Omental fat pad (tissue), 3 donors: ENCODE measurements at regions not wholly inside any gene's neighbourhood (a gene's known extent, or its start where the extent isn't known, plus 50 kb on each side); places are given as distances from the start of the nearest gene placed in this dataset.

Source experiments
- ATAC-seq: fragments of 150-250 bp; one replicate; pipeline ENCODE4 v1.9.1; 2016; ENCODE audit warnings: mild to moderate bottlenecking, moderate library complexity; ENCODE audit not compliant: low FRiP score
- DNase-seq: peaks from one replicate; pipeline ENCODE4 v3.0.0-alpha.2; 2019; ENCODE audit warnings: low spot score
- TF ChIP-seq, protein P1 (sequence below), 3 donors: fragments of 450-650 bp; IDR thresholded peaks; one replicate each; pipeline ENCODE4 v1.5.1; 2016 to 2017; ENCODE audit warnings: antibody characterized with exemption in 3 of 3, mild to moderate bottlenecking in 3 of 3, moderate library complexity in 2 of 3

- ATAC-seq, result no peak
- TF ChIP-seq, protein P1, sequence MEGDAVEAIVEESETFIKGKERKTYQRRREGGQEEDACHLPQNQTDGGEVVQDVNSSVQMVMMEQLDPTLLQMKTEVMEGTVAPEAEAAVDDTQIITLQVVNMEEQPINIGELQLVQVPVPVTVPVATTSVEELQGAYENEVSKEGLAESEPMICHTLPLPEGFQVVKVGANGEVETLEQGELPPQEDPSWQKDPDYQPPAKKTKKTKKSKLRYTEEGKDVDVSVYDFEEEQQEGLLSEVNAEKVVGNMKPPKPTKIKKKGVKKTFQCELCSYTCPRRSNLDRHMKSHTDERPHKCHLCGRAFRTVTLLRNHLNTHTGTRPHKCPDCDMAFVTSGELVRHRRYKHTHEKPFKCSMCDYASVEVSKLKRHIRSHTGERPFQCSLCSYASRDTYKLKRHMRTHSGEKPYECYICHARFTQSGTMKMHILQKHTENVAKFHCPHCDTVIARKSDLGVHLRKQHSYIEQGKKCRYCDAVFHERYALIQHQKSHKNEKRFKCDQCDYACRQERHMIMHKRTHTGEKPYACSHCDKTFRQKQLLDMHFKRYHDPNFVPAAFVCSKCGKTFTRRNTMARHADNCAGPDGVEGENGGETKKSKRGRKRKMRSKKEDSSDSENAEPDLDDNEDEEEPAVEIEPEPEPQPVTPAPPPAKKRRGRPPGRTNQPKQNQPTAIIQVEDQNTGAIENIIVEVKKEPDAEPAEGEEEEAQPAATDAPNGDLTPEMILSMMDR (IDR thresholded peaks at IDR 0.05), result no peak
- DNase-seq, result no peak
These were observed 115.5 kb downstream of the TWIST2 start for GRCh38 chr2:238963161-238963970.

DNA sequence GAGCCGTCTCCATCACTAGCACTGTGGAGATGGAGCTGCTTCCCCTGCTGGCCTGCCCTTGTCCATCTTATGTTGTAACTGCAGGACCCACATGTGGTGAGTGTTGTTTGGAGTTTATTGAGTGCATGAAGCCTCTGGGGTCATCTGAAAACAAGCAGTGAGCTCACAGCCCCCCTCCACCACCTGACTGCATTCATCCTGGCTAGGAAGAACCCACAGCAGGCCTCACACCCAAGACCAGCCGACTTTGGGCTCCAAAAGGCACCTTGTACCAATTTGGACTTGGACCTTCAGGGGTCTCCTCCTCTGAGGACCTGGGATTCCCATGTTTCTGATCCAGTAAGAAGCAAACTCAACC is 116.1 kb downstream of the TWIST2 start:
- DNase-seq, result no peak
- TF ChIP-seq, protein P1 (IDR thresholded peaks at IDR 0.05), result no peak
- no peak for ATAC-seq

DNA sequence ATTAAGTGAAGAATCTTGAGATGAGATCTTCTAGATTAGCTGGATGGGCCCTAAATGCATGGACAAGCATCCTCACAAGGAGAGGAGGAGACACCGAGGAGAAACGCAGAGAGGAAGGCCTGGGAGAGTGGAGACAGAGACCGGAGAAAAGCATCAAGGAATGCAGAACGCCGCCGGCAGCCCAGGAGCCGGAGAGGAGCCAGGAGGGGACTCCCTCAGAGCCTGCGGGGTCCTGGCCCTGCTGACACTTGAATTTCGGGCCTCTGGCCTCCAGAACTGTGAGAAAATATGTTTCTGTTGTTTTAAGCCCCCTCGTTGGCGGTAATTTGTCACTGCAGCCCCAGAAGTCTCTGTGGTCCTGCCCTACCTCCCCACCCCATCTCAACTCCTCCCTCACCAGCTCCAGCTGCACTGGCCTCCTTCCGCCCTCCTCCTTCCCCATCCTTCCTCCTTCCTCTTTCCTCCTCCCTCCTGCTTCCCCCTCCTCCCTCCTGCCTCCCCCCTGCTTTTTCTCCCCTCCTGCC is 116.7 kb downstream of the TWIST2 start:
- no peak for ATAC-seq
- TF ChIP-seq, protein P1 (IDR thresholded peaks at IDR 0.05), result no peak
- DNase-seq, result no peak

DNA sequence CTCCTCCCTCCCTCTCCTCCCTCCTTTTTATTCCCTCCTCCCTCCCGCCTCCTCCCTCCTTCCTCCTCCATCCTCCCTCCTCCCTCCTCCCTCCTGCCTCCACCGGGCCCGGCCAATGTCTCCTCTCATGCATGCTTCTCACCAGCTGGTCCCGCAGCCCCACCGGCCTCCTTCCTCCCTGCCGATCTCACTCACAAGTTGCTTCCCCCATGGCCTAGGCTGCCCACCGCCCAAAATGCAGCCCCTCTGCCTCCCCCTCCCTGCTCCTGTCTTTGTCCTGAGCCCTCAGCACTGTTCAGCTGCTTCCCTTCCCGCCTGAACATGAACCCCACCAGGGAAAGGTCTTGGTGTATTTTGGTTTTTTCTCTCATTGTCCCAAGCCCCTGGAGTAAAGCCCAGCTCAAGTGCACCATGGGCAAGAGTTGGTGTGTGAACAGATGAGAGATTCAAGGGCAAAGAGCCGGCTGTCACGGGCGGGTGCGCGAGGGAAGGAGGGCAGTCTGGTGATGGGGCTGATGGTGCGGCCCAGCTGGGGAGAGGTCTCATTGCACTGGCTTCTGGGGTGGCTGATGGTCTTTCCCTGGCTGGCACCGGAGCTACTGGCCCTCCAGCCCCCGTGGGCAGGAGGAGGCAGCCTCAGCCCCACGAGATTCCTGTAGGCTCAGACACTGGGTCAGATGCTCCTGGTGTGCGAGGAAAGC is 117.6 kb downstream of the TWIST2 start:
- TF ChIP-seq, protein P1 (IDR thresholded peaks at IDR 0.05), result no peak
- DNase-seq, result no peak
- ATAC-seq, result no peak

GRCh38 chr2:238966072-238966937 is 118.4 kb downstream of the TWIST2 start:
- TF ChIP-seq, protein P1 (IDR thresholded peaks at IDR 0.05), result no peak
- DNase-seq (no peak), ATAC-seq (no peak)

DNA sequence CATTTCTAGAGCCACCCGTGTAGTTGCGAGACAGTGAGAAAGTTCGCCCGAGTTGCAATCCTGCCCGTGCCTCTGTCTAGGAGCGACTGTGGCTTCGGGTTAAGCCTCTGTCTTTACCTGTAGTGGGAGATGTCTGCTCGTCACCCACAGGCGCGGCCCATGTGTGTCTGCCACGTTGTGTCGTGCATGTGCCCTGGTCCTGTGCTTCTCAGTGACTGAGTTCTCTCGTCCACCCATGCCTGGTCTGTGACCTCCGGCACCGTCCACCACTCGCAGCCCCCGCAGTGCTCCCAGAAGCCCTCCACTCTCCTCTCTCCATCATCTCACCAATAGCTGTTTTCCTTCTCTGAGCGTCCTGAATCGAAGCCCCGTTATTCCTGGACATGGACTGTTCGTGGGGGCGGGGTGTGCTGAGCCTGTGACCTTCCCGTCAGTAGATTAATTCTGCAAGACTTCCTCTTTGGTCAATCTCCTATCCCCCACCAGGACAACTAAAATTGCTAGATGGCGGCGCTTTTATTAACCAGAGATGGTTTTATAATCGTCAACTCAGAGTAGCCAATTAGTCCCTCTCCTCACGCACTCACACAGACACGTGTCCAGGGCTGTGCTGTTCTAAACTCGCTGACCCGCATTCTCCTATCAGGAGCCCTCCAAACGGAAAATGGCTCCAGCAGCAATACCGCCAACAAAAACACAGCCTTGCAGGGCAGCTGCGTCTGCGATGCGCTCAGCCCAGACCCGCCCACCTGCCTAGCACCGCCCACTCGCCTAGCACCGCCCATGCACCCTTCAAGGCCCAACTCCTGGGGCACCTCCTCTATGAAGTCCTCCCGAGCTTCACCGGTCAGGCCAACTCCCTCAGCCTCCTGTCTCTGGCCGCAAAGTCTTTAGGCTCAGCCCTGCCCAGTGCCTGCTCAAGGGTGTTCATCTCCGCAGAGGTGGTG is 119.4 kb downstream of the TWIST2 start:
- ATAC-seq (no peak), DNase-seq (no peak)
- TF ChIP-seq, protein P1 (IDR thresholded peaks at IDR 0.05), result no peak
